ENCODE measurements at regions not wholly inside any gene's neighbourhood (a gene's known extent, or its start where the extent isn't known, plus 50 kb on each side); places are given as distances from the start of the nearest gene placed in this dataset.

GRCh38 chr3:194995922-194996321 lies 275.0 kb downstream of the XXYLT1 start:
- ATAC-seq, result no peak

GRCh38 chr3:194996746-194997145 lies 274.2 kb downstream of the XXYLT1 start:
- ATAC-seq, result no peak

GRCh38 chr3:194998417-194998816 lies 272.5 kb downstream of the XXYLT1 start:
- no peak for ATAC-seq

GRCh38 chr3:194998948-194999347 lies 272.0 kb downstream of the XXYLT1 start:
- ATAC-seq, result no peak

GRCh38 chr3:194999491-194999890 lies 271.5 kb downstream of the XXYLT1 start:
- ATAC-seq, result no peak

GRCh38 chr3:195001261-195001660 lies 269.7 kb downstream of the XXYLT1 start:
- no peak for ATAC-seq

DNA sequence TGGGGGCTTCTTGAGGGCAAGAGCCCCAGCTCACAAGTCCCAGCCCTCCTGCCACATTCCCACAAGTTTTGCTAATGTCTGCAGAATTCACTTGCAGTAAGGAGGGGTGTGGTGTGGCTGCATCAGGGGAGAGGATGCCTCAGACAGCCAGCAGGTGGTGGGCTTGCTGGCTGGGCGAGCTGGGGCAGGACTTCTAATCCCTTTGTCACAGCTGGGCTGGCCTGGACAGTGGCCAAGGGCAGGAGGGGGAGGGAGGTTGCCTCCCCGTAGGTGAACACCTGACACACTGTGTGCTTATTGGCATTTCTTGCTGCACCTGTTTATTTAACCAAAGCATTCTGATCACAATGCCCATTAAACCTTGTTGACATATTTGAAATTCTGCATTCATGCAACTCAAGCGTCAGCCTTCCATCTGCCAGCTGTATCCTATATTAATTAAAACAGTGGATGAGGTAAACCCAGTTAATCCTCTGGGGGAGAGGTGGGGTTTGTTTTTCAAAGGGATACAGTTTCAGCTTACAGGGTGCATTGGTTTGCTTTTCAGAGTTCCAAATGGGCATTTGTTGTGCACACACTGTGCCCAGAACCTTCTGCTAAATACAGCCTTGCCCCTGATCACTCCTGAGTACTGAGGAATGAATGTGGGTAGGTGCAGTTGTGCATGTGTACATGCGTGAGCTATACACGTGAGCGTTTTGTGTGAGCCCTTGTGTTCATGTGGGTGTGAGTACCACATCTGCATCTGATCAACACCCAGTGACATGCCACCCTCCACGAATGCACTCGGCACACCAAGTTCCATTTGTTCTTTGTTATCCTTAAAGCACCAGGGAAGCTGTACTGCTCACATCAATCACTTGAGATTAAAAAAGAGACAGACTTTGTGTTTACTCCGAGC lies 268.7 kb downstream of the XXYLT1 start:
- no peak for ATAC-seq

DNA sequence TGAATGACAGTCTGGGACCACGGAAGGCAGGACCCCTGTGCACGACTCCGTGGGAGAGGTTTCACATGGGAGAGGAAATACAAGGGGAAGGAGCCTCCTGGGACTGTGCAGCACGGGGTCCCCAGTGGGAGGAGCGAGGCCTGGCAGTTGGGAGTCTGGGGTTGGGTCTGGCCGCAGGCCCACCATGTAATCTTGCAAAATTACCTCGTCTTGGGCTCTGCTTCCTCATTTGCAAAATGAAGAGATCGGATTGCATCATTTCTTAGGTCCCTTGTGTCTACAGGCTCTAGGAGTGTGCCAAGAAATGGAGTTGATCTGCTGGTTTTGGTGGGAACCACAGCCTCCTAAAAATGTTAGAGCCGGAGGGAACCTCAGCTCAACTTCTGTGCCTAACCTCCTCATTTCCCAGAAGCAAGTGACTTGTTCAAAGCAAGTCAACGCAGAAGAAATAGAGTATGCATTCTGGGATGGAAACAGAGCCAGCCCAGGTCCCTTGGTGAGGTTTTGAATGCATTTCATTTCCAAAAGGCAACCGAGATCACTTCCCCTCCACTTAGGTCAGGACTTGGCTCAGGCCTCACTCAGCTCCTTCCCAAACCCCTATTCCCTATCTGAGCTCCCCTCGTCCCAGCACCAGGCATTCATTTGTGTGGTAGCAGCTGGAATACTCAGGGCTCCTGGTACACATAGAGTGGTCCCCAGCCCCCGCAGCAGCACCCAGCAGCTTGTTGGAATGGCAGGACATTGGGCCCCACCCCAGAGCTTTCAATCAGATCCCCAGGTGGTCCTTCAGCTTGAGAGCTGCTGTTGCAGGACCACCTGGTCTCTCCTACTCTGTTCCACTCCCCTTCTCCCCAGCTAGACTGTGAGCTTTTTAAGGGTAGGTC lies 267.7 kb downstream of the XXYLT1 start:
- no peak for ATAC-seq

- ATAC-seq, result no peak
These were observed 267.1 kb downstream of the XXYLT1 start for GRCh38 chr3:195003893-195004289.

DNA sequence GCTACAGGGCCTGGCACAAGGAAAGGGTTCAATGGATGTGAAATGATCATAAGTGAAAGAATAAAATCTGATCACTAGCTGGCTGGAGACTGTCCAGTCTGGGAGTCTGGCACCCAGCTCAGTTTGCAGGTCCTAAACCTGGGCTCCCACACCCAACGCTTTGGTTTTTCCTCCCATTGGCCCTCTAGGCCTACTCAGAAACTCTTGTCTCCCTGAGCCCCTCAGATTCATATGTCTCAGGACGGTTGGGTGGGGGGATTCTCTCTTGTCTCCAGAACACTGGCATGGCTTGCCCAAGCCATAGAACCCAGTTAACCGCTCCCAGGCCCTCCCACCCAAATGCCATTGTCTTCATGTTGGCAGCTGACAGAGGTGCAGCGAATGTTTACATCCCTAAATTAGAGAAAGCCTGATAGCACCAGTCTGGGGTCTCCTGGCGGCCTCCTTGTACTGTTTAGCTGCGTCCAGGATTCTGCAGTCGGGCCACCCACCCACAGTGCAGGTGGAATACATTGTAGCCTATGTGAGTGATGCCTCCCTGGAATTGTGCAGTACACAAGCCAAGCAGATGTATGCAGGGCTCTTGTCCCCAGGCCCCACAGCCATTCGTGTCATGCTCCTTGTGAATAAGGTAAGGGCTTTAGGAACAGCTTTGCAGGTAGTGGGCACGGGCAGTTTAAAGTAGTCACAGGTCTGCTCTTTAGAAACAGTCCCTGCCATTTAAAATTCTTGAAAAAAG lies 266.3 kb downstream of the XXYLT1 start:
- ATAC-seq, result no peak

GRCh38 chr3:195005251-195005620 lies 265.7 kb downstream of the XXYLT1 start:
- ATAC-seq, result no peak

- no peak for ATAC-seq
These were observed 265.0 kb downstream of the XXYLT1 start for GRCh38 chr3:195005759-195006510.

GRCh38 chr3:195007151-195007550 lies 263.8 kb downstream of the XXYLT1 start:
- no peak for ATAC-seq

- ATAC-seq, result no peak
These were observed 263.2 kb downstream of the XXYLT1 start for GRCh38 chr3:195007766-195008165.

DNA sequence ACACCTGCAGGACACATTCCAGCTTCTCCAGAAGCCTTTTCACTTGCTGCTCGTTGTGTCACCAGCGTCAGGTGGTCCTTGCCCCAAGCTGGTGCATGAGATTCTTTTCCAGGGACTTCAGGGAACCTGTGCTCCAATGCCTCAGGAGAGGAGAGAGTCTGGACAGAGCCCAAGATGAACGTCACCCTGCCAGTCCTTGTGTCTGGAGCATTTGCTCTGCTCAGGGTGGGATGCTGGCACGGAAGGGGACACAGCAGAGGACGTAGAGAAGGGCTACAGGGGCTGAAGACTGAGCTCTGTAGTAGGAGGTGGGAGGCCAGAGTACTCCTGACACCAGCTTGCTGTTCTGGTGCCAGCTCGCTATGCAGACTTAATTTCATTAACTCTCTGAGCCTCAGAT lies 262.1 kb downstream of the XXYLT1 start:
- ATAC-seq, result no peak

- no peak for ATAC-seq
These were observed 261.3 kb downstream of the XXYLT1 start for GRCh38 chr3:195009616-195010015.

- no peak for ATAC-seq
These were observed 260.3 kb downstream of the XXYLT1 start for GRCh38 chr3:195010551-195011100.

GRCh38 chr3:195011231-195011834 lies 259.6 kb downstream of the XXYLT1 start:
- ATAC-seq, result no peak

- ATAC-seq, result no peak
These were observed 258.9 kb downstream of the XXYLT1 start for GRCh38 chr3:195012100-195012499.

DNA sequence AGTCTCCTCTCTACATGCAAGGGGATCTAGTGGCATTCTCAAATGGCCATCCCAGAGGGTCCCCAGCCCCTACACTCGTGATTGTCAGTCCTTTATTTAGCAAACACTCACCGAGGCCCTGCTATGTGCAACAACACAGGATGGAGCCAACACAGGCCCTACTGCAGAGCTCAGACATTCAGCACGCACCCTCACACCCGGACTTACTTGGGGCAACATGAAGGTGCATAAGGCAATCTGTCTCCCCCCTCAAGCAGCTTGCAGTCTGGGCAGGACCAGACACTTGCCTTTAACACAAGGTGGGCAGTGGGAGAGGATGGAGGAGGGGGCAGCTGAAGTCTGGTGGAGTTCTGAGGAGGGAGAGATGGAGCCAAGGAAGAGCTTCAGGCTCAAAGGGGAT lies 258.4 kb downstream of the XXYLT1 start:
- no peak for ATAC-seq

Data from activated CD4-positive, CD25-positive, alpha-beta regulatory T cell treated with anti-CD3 and anti-CD28 coated beads, Interleukin-2, amount 50 U/mL, for 24 hours (primary cell).